Neutrophil (primary cell): ENCODE measurements at regions not wholly inside any gene's neighbourhood (a gene's known extent, or its start where the extent isn't known, plus 50 kb on each side); places are given as distances from the start of the nearest gene placed in this dataset.

ENCODE experiments used
- H3K27ac ChIP-seq: fragments of 200-600 bp; sonication (generic); 2 replicates; pipeline ENCODE4 v1.5.1; 2016; ENCODE audit warnings: mild to moderate bottlenecking, moderate library complexity
- H3K27me3 ChIP-seq: fragments of 200-600 bp; sonication (generic); 2 replicates; pipeline ENCODE4 v1.6.0; 2016; ENCODE audit warnings: mild to moderate bottlenecking
- H3K36me3 ChIP-seq: fragments of 200-600 bp; sonication (generic); 2 replicates; pipeline ENCODE4 v1.5.1; 2017
- H3K4me1 ChIP-seq, 2 experiments: fragments of 200-600 bp in 1 of 2; sonication (generic) in 1 of 2; 1 replicate in 1 of 2; 2 replicates in 1 of 2; pipeline versions ENCODE4 v1.5.1 to v1.6.1; 2013 to 2016; ENCODE audit warnings: low read depth in 1 of 2, low read length in 1 of 2, mild to moderate bottlenecking in 1 of 2, moderate library complexity in 1 of 2; ENCODE audit not compliant: control insufficient read depth in 1 of 2, insufficient read depth in 1 of 2
- H3K4me3 ChIP-seq, 2 experiments: fragments of 200-600 bp in 1 of 2; sonication (generic) in 1 of 2; 1 replicate in 1 of 2; 2 replicates in 1 of 2; pipeline ENCODE4 v1.5.1; 2013 to 2016; ENCODE audit warnings: low read depth in 1 of 2, low read length in 1 of 2, mild to moderate bottlenecking in 1 of 2, moderate library complexity in 1 of 2
- H3K9me3 ChIP-seq: fragments of 200-600 bp; sonication (generic); 2 replicates; pipeline ENCODE4 v1.5.1; 2016
- CTCF ChIP-seq: fragments of 200-600 bp; sonication (generic); IDR thresholded peaks from 2 replicates; pipeline ENCODE4 v1.5.1; 2016; ENCODE audit warnings: antibody characterized with exemption

DNA sequence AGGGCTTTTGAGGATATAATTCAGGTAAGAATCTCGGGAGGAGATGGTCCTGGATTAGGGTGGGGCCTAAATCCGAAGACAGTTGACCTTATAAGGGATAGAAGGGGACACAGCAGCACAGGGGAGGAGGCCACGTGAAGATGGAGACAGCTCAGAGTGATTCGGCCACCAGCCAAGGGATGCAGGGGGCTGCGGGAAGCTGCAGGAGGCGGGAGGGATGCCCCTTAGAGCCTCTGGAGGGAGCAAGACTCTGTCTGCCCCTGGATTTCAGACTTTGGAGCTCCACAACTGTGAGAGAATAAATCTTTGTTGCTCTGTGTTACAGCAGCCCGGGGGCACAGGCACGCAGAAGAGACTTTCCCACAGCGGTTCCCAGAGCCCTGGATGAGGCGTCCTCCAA is 143.7 kb downstream of the ASB1 start:
- Histone ChIP-seq H3K4me3 (no peak overlapping the region), H3K4me1 (no peaks in the 10 kb centered on the region), H3K36me3 (no peaks in the 10 kb centered on the region), H3K27me3 (no peaks in the 10 kb centered on the region), H3K9me3 (no peaks in the 10 kb centered on the region), H3K27ac (no peak overlapping the region)
- TF ChIP-seq CTCF, result no peak

DNA sequence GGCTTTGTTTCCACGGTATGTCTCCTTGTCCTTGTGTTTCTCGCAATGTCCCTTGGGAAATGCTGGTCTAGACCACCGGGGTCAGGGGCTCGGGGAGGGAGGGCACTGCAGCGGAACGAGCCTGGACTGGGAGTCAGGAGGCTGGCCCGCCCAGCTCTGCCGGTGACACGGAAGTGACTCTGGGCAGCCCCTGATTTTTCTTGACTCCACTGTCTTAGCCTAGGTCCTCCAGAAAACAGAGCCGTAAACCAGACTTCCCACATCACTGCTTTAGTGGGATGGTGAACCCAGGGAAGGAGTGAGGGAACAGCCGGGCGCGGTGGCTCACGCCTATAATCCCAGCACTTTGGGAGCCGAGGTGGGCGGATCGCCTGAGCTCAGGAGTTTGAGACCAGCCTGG is 144.2 kb downstream of the ASB1 start:
- Histone ChIP-seq H3K4me3 (no peak overlapping the region), H3K9me3 (no peaks in the 10 kb centered on the region), H3K36me3 (no peaks in the 10 kb centered on the region), H3K27ac (no peak overlapping the region), H3K4me1 (no peaks in the 10 kb centered on the region), H3K27me3 (peaks cover 5% of the 10 kb centered on the region)
- no peak for TF ChIP-seq CTCF

DNA sequence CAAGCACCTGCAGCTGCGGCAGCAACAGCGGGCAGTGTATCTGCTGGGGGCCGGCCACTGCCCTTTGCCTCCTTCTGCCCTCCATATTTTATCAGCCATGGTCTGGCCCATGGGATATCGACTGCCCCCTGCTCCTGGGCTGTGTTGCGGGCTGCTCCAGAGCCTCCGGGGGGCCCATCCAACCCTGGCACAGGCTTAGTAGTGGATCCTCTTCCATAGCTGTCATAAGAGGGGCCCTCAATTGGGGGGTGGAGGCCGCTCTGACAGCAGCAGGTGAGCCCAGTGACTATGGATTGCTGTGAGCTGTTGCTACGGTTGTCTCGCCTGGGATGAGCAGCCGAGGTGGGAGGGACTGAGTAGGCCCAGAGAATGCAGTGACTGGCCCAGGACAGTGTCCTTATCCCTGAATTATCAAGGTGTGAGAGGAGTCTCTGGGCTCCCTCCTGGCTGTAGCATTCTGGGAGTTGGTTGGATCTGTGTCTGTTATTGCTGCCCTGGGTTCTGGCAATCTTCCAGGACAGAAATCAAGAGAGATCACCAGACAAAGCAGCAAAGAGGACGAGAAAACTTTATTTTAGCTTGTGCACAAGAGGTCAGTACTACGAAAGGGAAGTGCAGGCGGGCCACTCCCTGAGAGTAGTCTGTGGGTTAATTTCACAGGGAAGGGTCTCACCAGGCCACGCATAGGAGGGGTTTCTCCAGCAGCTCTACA is 145.1 kb downstream of the ASB1 start:
- H3K27ac ChIP-seq, result no peak overlapping the region
- H3K36me3 ChIP-seq, result no peaks in the 10 kb centered on the region
- peaks cover 13% of the 10 kb centered on the region for H3K27me3 ChIP-seq
- no peaks in the 10 kb centered on the region for H3K4me1 ChIP-seq
- no peak for TF ChIP-seq CTCF
- no peak overlapping the region for H3K4me3 ChIP-seq
- no peaks in the 10 kb centered on the region for H3K9me3 ChIP-seq

GRCh38 chr2:238573065-238573778 is 146.5 kb downstream of the ASB1 start:
- H3K9me3 ChIP-seq, result no peaks in the 10 kb centered on the region
- H3K27me3 ChIP-seq, result peaks cover 16% of the 10 kb centered on the region
- no peaks in the 10 kb centered on the region for H3K36me3 ChIP-seq
- no peak overlapping the region for H3K4me3 ChIP-seq
- no peaks in the 10 kb centered on the region for H3K4me1 ChIP-seq
- H3K27ac ChIP-seq, result no peak overlapping the region
- no peak for TF ChIP-seq CTCF

- no peak overlapping the region for H3K4me3 ChIP-seq
- H3K27me3 ChIP-seq, result peaks cover 18% of the 10 kb centered on the region
- no peaks in the 10 kb centered on the region for H3K36me3 ChIP-seq
- TF ChIP-seq CTCF, result no peak
- no peaks in the 10 kb centered on the region for H3K4me1 ChIP-seq
- no peaks in the 10 kb centered on the region for H3K9me3 ChIP-seq
- no peak overlapping the region for H3K27ac ChIP-seq
These were observed 147.2 kb downstream of the ASB1 start for GRCh38 chr2:238573916-238574315.
